DND-41 (cell line): ENCODE measurements at regions not wholly inside any gene's neighbourhood (a gene's known extent, or its start where the extent isn't known, plus 50 kb on each side); places are given as distances from the start of the nearest gene placed in this dataset.

Experiments used
- ATAC-seq: fragments of 200-7000 bp; cut with Tn5 transposase; 3 replicates; pipeline ENCODE4 v1.9.1; 2021; ENCODE audit warnings: low read depth; ENCODE audit not compliant: insufficient read depth
- DNase-seq: peaks from one replicate; pipeline ENCODE4 v3.0.0-alpha.2; 2020
- H2AFZ ChIP-seq: 2 replicates; pipeline ENCODE4 v1.6.0; 2012; ENCODE audit warnings: low read depth, low read length
- H3K27ac ChIP-seq: 2 replicates; pipeline ENCODE4 v1.5.1; 2012; ENCODE audit warnings: low read length, inconsistent platforms
- H3K27me3 ChIP-seq: fragments of 200-600 bp; sonication (generic); 2 replicates; pipeline ENCODE4 v1.6.0; 2012; ENCODE audit warnings: low read length, mild to moderate bottlenecking, inconsistent platforms; ENCODE audit not compliant: insufficient read depth, poor library complexity
- H3K36me3 ChIP-seq: 2 replicates; pipeline ENCODE4 v1.5.1; 2012; ENCODE audit warnings: low read length, inconsistent platforms; ENCODE audit not compliant: insufficient read depth
- H3K4me1 ChIP-seq: 2 replicates; pipeline ENCODE4 v1.5.1; 2012; ENCODE audit warnings: mild to moderate bottlenecking, low read length; ENCODE audit not compliant: insufficient read depth
- H3K4me2 ChIP-seq: 2 replicates; pipeline ENCODE4 v1.6.0; 2012; ENCODE audit warnings: mild to moderate bottlenecking, moderate library complexity, low read length, inconsistent platforms; ENCODE audit not compliant: insufficient read depth
- H3K4me3 ChIP-seq, 2 experiments: fragments of 200-600 bp in 1 of 2; shearing (Covaris generic) in 1 of 2; 2 replicates each; pipeline ENCODE4 v1.5.1; 2012 to 2016; ENCODE audit warnings: inconsistent platforms in 2 of 2, low read length in 2 of 2, mild to moderate bottlenecking in 2 of 2, low read depth in 1 of 2, moderate library complexity in 1 of 2
- H3K79me2 ChIP-seq: 2 replicates; pipeline ENCODE4 v1.6.0; 2012; ENCODE audit warnings: low read length, inconsistent platforms; ENCODE audit not compliant: insufficient read depth
- H3K9ac ChIP-seq: 2 replicates; pipeline ENCODE4 v1.6.0; 2012; ENCODE audit warnings: low read depth, mild to moderate bottlenecking, inconsistent platforms, low read length, moderate library complexity
- H3K9me3 ChIP-seq: 2 replicates; pipeline ENCODE4 v1.5.1; 2012; ENCODE audit warnings: low read length, moderate library complexity, mild to moderate bottlenecking, inconsistent platforms; ENCODE audit not compliant: insufficient read depth, severe bottlenecking
- H4K20me1 ChIP-seq: 2 replicates; pipeline ENCODE4 v1.6.0; 2012; ENCODE audit warnings: low read length; ENCODE audit not compliant: insufficient read depth
- CTCF ChIP-seq: IDR thresholded peaks from 2 replicates; pipeline ENCODE4 v1.5.1; 2012; ENCODE audit warnings: borderline replicate concordance, low read length, moderate library complexity, mild to moderate bottlenecking; ENCODE audit not compliant: poor library complexity, severe bottlenecking; ENCODE audit errors: extremely low read depth
- EZH2 ChIP-seq: IDR thresholded peaks from 3 replicates; pipeline ENCODE4 v1.6.1; 2012; ENCODE audit warnings: borderline replicate concordance, low read depth, mild to moderate bottlenecking, moderate library complexity, low read length, inconsistent platforms; ENCODE audit not compliant: severe bottlenecking

- no peak overlapping the region for H3K4me3 ChIP-seq
- H3K27ac ChIP-seq: no peak overlapping the region
Observed at GRCh38 chr6:14934844-14935243, 311.0 kb upstream of the JARID2 start.

DNA sequence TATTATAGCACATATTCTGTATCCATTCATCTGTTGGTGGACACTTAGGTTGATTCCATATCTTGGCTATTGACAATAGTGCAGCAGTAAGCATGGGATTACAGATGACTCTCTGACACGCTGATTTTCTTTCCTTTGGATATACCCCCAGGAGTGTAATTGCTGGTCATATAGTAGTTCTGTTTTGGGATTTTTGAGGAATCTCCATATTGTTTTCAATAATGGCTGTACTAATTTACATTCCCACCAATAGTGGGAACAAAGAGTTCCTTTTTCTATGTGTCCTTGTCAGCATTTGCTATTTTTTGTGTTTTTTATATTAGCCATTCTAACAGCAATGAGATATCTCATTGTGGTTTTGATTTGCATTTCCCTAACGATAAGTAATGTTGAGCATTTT is 309.0 kb upstream of the JARID2 start:
- Histone ChIP-seq H2AFZ (no peak overlapping the region), H3K4me1 (no peaks in the 10 kb centered on the region), H4K20me1 (no peaks in the 10 kb centered on the region), H3K79me2 (no peaks in the 10 kb centered on the region), H3K9me3 (no peaks in the 10 kb centered on the region), H3K9ac (no peak overlapping the region), H3K4me2 (no peak overlapping the region), H3K4me3 (no peak overlapping the region), H3K27ac (no peak overlapping the region), H3K27me3 (no peaks in the 10 kb centered on the region), H3K36me3 (no peaks in the 10 kb centered on the region)
- no peak for TF ChIP-seq EZH2
- no peak for TF ChIP-seq CTCF
- no peak for DNase-seq
- no peak for ATAC-seq

More at GRCh38 chr6:14934844-14935243, 311.0 kb upstream of the JARID2 start:
- ATAC-seq: no peak
- Histone ChIP-seq H4K20me1 (no peaks in the 10 kb centered on the region), H3K27me3 (no peaks in the 10 kb centered on the region), H3K9me3 (no peaks in the 10 kb centered on the region), H2AFZ (no peak overlapping the region), H3K79me2 (no peaks in the 10 kb centered on the region), H3K36me3 (no peaks in the 10 kb centered on the region), H3K9ac (no peak overlapping the region), H3K4me1 (no peaks in the 10 kb centered on the region), H3K4me2 (no peak overlapping the region)
- no peak for DNase-seq
- TF ChIP-seq CTCF (no peak), EZH2 (no peak)

DNA sequence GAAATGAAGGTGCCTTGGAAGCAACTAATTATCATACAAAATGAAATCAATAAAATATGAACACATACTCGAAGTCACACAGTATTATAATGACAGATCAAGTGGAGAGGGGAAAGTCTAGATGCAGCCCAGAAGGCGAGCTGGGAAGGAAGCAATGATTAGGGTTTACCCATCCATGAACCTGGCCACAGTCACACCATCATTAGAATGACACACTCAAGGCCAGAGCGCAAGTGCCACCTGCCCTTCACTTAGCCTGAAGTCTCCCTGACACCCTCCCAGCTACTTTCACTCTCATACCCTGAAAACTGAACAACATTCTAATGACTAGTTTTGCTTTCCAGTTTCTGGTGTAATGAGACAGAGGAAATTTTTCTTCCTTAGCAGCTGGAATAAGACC is 302.8 kb upstream of the JARID2 start:
- no peaks in the 10 kb centered on the region for H3K27me3 ChIP-seq
- H3K36me3 ChIP-seq: no peaks in the 10 kb centered on the region
- H3K4me2 ChIP-seq: no peak overlapping the region
- H3K4me3 ChIP-seq: no peak overlapping the region
- no peaks in the 10 kb centered on the region for H4K20me1 ChIP-seq
- H3K79me2 ChIP-seq: no peaks in the 10 kb centered on the region
- no peak for TF ChIP-seq EZH2
- no peak for TF ChIP-seq CTCF
- H3K9ac ChIP-seq: no peak overlapping the region
- no peak for DNase-seq
- no peaks in the 10 kb centered on the region for H3K4me1 ChIP-seq
- no peaks in the 10 kb centered on the region for H3K9me3 ChIP-seq
- no peak overlapping the region for H2AFZ ChIP-seq
- ATAC-seq: no peak
- H3K27ac ChIP-seq: no peak overlapping the region

GRCh38 chr6:14944593-14944992 is 301.3 kb upstream of the JARID2 start:
- no peak overlapping the region for H3K4me2 ChIP-seq
- H3K27me3 ChIP-seq: no peaks in the 10 kb centered on the region
- H2AFZ ChIP-seq: no peak overlapping the region
- H3K9me3 ChIP-seq: no peaks in the 10 kb centered on the region
- H3K36me3 ChIP-seq: no peaks in the 10 kb centered on the region
- no peak overlapping the region for H3K27ac ChIP-seq
- DNase-seq (no peak), ATAC-seq (no peak)
- H3K4me3 ChIP-seq: no peak overlapping the region
- no peak overlapping the region for H3K9ac ChIP-seq
- no peaks in the 10 kb centered on the region for H3K4me1 ChIP-seq
- H3K79me2 ChIP-seq: no peaks in the 10 kb centered on the region
- TF ChIP-seq EZH2 (no peak), CTCF (no peak)
- H4K20me1 ChIP-seq: no peaks in the 10 kb centered on the region
